ENCODE measurements at regions not wholly inside any gene's neighbourhood (a gene's known extent, or its start where the extent isn't known, plus 50 kb on each side); places are given as distances from the start of the nearest gene placed in this dataset.

GRCh38 chr6:114445846-114446245 is 103.0 kb upstream of the HS3ST5 start:
- DNase-seq (ENCODE audit: low read depth in 2 of 2), result no peak
- no peak for TF ChIP-seq CTCF (IDR thresholded peaks at IDR 0.05; ENCODE audit: low read depth, low read length)
- no peak overlapping the region for H3K4me3 ChIP-seq (replicated peaks in 1 of 2; ENCODE audit: low read depth in 2 of 2, low read length in 2 of 2)

- no peak for TF ChIP-seq CTCF (IDR thresholded peaks at IDR 0.05; ENCODE audit: low read depth, low read length)
- DNase-seq (ENCODE audit: low read depth in 2 of 2), result no peak
- no peak overlapping the region for H3K4me3 ChIP-seq (replicated peaks in 1 of 2; ENCODE audit: low read depth in 2 of 2, low read length in 2 of 2)
Measured at GRCh38 chr6:114439411-114439810, 96.6 kb upstream of the HS3ST5 start.

- DNase-seq (ENCODE audit: low read depth in 2 of 2), result no peak
- H3K4me3 ChIP-seq (replicated peaks in 1 of 2; ENCODE audit: low read depth in 2 of 2, low read length in 2 of 2), result no peak overlapping the region
- no peak for TF ChIP-seq CTCF (IDR thresholded peaks at IDR 0.05; ENCODE audit: low read depth, low read length)
Measured at GRCh38 chr6:114437235-114437634, 94.4 kb upstream of the HS3ST5 start.

- no peak overlapping the region for H3K4me3 ChIP-seq (replicated peaks in 1 of 2; ENCODE audit: low read depth in 2 of 2, low read length in 2 of 2)
- no peak for TF ChIP-seq CTCF (IDR thresholded peaks at IDR 0.05; ENCODE audit: low read depth, low read length)
- no peak for DNase-seq (ENCODE audit: low read depth in 2 of 2)
Measured at GRCh38 chr6:114436691-114437090, 93.9 kb upstream of the HS3ST5 start.

- no peak for TF ChIP-seq CTCF (IDR thresholded peaks at IDR 0.05; ENCODE audit: low read depth, low read length)
- DNase-seq (ENCODE audit: low read depth in 2 of 2), result no peak
- H3K4me3 ChIP-seq (replicated peaks in 1 of 2; ENCODE audit: low read depth in 2 of 2, low read length in 2 of 2), result no peak overlapping the region
Measured at GRCh38 chr6:114435985-114436384, 93.2 kb upstream of the HS3ST5 start.

- no peak overlapping the region for H3K4me3 ChIP-seq (replicated peaks in 1 of 2; ENCODE audit: low read depth in 2 of 2, low read length in 2 of 2)
- no peak for DNase-seq (ENCODE audit: low read depth in 2 of 2)
- no peak for TF ChIP-seq CTCF (IDR thresholded peaks at IDR 0.05; ENCODE audit: low read depth, low read length)
Measured at GRCh38 chr6:114432400-114432799, 89.6 kb upstream of the HS3ST5 start.

GRCh38 chr6:114431641-114432040 is 88.8 kb upstream of the HS3ST5 start:
- no peak for DNase-seq (ENCODE audit: low read depth in 2 of 2)
- H3K4me3 ChIP-seq (replicated peaks in 1 of 2; ENCODE audit: low read depth in 2 of 2, low read length in 2 of 2), result no peak overlapping the region
- no peak for TF ChIP-seq CTCF (IDR thresholded peaks at IDR 0.05; ENCODE audit: low read depth, low read length)

Measured in cardiac fibroblast (primary cell).